ENCODE measurements at regions not wholly inside any gene's neighbourhood (a gene's known extent, or its start where the extent isn't known, plus 50 kb on each side); places are given as distances from the start of the nearest gene placed in this dataset.

- no peak for TF ChIP-seq CEBPG (CRISPR knock-in tag; IDR thresholded peaks at IDR 0.05)
- TF ChIP-seq CEBPG (tag; conservative IDR thresholded peaks at IDR 0.05 in 1 of 2, IDR thresholded peaks at IDR 0.05 in 1 of 2), result no peak
- TF ChIP-seq MAFG (tag; conservative IDR thresholded peaks at IDR 0.05), result peak; percentile 70
- no peak for TF ChIP-seq FIP1L1 (IDR thresholded peaks at IDR 0.05; ENCODE audit: low read depth, low read length, poor library complexity, severe bottlenecking)
- no peak for TF ChIP-seq EGR1 (conservative IDR thresholded peaks at IDR 0.05)
- no peak for TF ChIP-seq U2AF1 (optimal IDR thresholded peaks at IDR 0.05; ENCODE audit: low read depth, low read length)
- TF ChIP-seq DMBX1 (CRISPR knock-in tag; IDR thresholded peaks at IDR 0.05; ENCODE audit: borderline replicate concordance), result no peak
- TF ChIP-seq, protein P1, sequence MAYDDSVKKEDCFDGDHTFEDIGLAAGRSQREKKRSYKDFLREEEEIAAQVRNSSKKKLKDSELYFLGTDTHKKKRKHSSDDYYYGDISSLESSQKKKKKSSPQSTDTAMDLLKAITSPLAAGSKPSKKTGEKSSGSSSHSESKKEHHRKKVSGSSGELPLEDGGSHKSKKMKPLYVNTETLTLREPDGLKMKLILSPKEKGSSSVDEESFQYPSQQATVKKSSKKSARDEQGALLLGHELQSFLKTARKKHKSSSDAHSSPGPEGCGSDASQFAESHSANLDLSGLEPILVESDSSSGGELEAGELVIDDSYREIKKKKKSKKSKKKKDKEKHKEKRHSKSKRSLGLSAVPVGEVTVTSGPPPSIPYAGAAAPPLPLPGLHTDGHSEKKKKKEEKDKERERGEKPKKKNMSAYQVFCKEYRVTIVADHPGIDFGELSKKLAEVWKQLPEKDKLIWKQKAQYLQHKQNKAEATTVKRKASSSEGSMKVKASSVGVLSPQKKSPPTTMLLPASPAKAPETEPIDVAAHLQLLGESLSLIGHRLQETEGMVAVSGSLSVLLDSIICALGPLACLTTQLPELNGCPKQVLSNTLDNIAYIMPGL (CRISPR knock-in tag; IDR thresholded peaks at IDR 0.05), result no peak
- no peak for TF ChIP-seq JUND (IDR thresholded peaks at IDR 0.05; ENCODE audit: borderline replicate concordance, low read depth, low read length)
- TF ChIP-seq JUND (tag; IDR thresholded peaks at IDR 0.05; ENCODE audit: borderline replicate concordance, low read depth, low read length), result no peak
- no peak for TF ChIP-seq NCOA1 (IDR thresholded peaks at IDR 0.05; ENCODE audit: low read depth)
- TF ChIP-seq MAFK (IDR thresholded peaks at IDR 0.05; ENCODE audit: low read length), result 0 out of 2 replicates have a peak, but pooled peaks have one; percentile 8
- no peak for TF ChIP-seq ZNF134 (CRISPR knock-in tag; conservative IDR thresholded peaks at IDR 0.05)
- TF ChIP-seq SRSF3 (IDR thresholded peaks at IDR 0.05; ENCODE audit: insufficient read depth, low read length), result no peak
- TF ChIP-seq, protein P2, sequence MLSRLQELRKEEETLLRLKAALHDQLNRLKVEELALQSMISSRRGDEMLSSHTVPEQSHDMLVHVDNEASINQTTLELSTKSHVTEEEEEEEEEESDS (CRISPR knock-in tag; IDR thresholded peaks at IDR 0.05), result no peak
- TF ChIP-seq, protein P3, sequence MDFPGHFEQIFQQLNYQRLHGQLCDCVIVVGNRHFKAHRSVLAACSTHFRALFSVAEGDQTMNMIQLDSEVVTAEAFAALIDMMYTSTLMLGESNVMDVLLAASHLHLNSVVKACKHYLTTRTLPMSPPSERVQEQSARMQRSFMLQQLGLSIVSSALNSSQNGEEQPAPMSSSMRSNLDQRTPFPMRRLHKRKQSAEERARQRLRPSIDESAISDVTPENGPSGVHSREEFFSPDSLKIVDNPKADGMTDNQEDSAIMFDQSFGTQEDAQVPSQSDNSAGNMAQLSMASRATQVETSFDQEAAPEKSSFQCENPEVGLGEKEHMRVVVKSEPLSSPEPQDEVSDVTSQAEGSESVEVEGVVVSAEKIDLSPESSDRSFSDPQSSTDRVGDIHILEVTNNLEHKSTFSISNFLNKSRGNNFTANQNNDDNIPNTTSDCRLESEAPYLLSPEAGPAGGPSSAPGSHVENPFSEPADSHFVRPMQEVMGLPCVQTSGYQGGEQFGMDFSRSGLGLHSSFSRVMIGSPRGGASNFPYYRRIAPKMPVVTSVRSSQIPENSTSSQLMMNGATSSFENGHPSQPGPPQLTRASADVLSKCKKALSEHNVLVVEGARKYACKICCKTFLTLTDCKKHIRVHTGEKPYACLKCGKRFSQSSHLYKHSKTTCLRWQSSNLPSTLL (IDR thresholded peaks at IDR 0.05), result no peak
- no peak for TF ChIP-seq TBP (optimal IDR thresholded peaks at IDR 0.05; ENCODE audit: low read depth, low read length)
- TF ChIP-seq NFE2 (IDR thresholded peaks at IDR 0.05; ENCODE audit: low read depth), result peak; percentile 63
- no peak for TF ChIP-seq TRIM28 (IDR thresholded peaks at IDR 0.05)
- TF ChIP-seq, protein P4, sequence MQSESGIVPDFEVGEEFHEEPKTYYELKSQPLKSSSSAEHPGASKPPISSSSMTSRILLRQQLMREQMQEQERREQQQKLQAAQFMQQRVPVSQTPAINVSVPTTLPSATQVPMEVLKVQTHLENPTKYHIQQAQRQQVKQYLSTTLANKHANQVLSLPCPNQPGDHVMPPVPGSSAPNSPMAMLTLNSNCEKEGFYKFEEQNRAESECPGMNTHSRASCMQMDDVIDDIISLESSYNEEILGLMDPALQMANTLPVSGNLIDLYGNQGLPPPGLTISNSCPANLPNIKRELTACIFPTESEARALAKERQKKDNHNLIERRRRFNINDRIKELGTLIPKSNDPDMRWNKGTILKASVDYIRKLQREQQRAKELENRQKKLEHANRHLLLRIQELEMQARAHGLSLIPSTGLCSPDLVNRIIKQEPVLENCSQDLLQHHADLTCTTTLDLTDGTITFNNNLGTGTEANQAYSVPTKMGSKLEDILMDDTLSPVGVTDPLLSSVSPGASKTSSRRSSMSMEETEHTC (IDR thresholded peaks at IDR 0.05), result no peak
- TF ChIP-seq, protein P5, sequence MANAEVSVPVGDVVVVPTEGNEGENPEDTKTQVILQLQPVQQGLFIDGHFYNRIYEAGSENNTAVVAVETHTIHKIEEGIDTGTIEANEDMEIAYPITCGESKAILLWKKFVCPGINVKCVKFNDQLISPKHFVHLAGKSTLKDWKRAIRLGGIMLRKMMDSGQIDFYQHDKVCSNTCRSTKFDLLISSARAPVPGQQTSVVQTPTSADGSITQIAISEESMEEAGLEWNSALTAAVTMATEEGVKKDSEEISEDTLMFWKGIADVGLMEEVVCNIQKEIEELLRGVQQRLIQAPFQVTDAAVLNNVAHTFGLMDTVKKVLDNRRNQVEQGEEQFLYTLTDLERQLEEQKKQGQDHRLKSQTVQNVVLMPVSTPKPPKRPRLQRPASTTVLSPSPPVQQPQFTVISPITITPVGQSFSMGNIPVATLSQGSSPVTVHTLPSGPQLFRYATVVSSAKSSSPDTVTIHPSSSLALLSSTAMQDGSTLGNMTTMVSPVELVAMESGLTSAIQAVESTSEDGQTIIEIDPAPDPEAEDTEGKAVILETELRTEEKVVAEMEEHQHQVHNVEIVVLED (CRISPR knock-in tag; IDR thresholded peaks at IDR 0.05), result no peak
- no peak for TF ChIP-seq FOXK1 (CRISPR knock-in tag; IDR thresholded peaks at IDR 0.05; ENCODE audit: borderline replicate concordance)
- TF ChIP-seq POLR2B (IDR thresholded peaks at IDR 0.05; ENCODE audit: low read depth, partially characterized antibody), result no peak
- TF ChIP-seq MEF2D (tag; conservative IDR thresholded peaks at IDR 0.05; ENCODE audit: low read depth), result no peak
- TF ChIP-seq ZFX (CRISPR knock-in tag; IDR thresholded peaks at IDR 0.05), result no peak
Observed at GRCh38 chr7:38068461-38068860, 109.6 kb upstream of the STARD3NL start (continued).
